ENCODE measurements at regions not wholly inside any gene's neighbourhood (a gene's known extent, or its start where the extent isn't known, plus 50 kb on each side); places are given as distances from the start of the nearest gene placed in this dataset.

GRCh38 chr5:167614294-167615021 lies 677.0 kb upstream of the WWC1 start:
- TF ChIP-seq EZH2 (IDR thresholded peaks at IDR 0.05), result no peak
- no peak for TF ChIP-seq POLR2AphosphoS5 (IDR thresholded peaks at IDR 0.05; ENCODE audit: borderline replicate concordance, low read depth, low read length)
